T47D (cell line): ENCODE measurements at regions not wholly inside any gene's neighbourhood (a gene's known extent, or its start where the extent isn't known, plus 50 kb on each side); places are given as distances from the start of the nearest gene placed in this dataset.
A peak's percentile ranks its signal among the peaks of the same experiment; 100 is the strongest.
"Not testable (repeated sequence)": the region's sequence is repeated elsewhere in the genome, so short reads cannot be mapped to it uniquely, and the experiment has no call there.

Experiments
- DNase-seq, 2 experiments: peaks; one replicate each; pipeline versions ENCODE4 v3.0.0 to v3.0.0-alpha.2; 2011 to 2012; ENCODE audit warnings: low read depth in 1 of 2, low spot score in 1 of 2
- JUND ChIP-seq: IDR thresholded peaks from 2 replicates; pipeline ENCODE4 v1.6.1; 2012; ENCODE audit warnings: low read depth
- in situ Hi-C: cut with HindIII; loops from 2 replicates; pipeline ENCODE4 v1.10.0; 2016; ENCODE audit warnings: low sequenced_read_pairs, low pct_unique_long_range_greater_than_20kb

DNA sequence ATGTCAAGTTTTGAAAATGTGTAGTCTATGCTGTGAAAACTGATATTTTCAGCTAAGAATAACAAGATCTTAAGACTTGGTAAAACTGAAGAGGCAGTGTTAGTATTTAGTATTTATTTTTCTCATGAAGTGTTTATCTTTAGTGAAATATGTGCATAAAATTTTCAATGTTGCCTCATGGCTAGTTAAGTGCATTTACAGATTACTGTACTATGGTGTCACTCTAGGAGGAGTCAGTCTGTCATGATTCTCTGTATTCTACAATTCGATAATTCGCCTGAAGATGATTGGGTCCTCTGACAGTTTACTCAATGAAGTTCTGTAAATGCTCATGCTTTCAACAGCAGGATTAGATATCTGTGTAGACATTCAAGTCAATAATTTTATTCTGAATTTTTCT lies 488.1 kb upstream of the GRM3 start:
- in situ Hi-C loops, result no loop called here
- TF ChIP-seq JUND, result no peak
- no peak for DNase-seq

DNA sequence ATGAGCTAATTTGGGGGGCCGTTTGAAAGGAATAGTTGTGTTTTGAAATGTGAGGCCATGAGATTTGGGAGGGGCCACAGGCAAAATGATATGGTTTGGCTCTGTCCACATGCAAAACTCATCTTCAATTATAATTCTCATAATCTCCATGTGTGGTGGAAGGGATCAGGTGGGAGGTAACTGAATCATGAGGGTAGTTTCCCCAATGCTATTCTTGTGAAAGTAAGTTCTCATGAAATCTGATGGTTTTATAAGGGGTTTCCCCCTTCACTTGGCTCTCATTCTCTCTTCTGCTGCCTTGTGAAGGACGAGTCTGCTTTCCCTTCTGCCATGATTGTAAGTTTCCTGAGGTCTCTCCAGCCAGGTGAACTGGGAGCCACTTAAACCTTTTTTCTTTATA lies 490.8 kb upstream of the GRM3 start:
- TF ChIP-seq JUND, result no peak
- in situ Hi-C loops, result no loop called here
- DNase-seq, result no peak

DNA sequence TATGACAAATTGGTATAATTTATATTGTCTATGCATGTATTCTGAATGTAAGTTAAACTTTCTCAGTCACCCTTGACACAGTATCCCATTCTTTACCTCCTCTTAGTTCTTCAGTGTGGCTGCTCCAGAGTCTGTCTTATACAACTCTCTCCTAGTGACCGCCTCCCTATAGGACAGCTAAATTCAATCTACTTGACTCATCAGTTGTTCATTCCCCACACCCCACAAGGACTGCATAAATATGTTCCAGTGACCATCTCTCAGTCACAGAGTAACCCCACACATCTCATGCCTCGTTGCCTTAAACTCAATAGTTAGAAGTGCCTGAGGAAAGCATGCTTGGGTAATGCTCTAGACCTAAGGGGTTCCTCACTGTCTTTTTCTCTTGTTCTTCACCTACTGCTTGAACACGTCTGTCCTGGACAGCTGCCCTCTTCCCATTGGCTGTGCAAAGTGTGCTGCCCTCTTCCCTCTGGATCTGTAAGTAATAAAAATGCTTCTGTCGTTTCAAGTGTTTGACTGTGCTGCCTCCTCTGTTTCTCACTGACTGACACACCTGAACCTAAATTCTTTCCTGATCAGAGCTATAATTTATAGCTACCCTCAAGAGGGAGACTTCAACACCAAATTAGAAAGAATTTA lies 494.6 kb upstream of the GRM3 start:
- in situ Hi-C loops, result no loop called here
- peak in 1 of 2 experiments; percentile 47 for DNase-seq
- no peak for TF ChIP-seq JUND

DNA sequence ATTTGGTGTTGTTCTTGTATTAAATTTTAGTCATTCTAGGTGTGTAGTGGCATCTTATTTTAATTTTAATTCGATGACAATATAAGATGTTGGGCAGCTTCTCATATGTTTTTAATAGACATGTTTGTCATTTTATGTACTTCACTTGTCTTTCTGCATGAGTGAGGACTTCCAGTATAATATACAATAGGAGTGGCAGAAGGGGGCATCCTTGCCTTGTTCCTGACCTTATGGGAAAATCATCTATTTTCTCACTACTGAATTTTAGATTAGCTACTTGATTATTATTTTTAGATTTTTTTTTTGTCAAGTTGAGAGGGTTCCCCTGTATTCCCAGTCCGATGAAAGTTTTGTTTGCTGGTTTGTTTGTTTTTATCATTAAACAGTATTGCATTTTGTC lies 495.2 kb upstream of the GRM3 start:
- in situ Hi-C loops, result no loop called here
- TF ChIP-seq JUND, result no peak
- DNase-seq, result no peak

DNA sequence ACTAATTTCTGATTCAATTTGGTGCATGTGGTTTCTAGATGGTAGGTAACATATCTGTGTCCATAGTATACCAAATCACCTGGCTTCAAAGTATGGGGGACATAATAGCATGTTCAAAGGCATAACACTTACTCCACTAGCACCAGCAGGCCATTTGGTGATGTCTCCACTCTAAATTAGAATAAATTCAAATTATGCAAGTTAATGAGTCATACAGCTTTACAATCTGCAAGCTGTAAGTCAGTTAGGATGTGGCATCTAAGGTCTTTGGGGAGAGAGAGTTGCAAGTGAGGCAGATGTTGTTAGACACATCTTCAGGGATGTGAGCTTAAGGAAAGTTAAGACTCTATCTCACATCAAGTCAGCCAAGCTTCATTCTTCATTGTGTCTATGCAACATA lies 506.4 kb upstream of the GRM3 start:
- no peak for TF ChIP-seq JUND
- in situ Hi-C loops, result no loop called here
- DNase-seq, result no peak

DNA sequence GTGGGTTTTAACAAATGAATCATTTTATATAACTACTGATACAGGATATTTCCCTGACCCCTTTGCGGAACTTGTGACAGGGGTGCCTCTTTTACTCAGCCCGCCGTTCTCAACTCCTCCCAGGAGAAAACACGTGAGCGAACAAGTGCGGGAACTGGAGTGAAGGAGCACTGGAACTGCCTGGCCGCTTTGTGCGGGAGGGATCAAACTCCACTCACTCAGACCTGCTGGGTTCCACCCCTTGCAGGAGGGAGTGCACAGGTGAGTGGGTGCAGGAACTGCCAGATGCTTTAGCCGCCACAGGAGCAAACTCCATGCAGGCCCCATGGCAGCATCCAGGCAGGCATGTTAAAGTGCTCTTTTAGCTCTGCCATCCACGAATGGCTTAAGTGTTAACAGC lies 513.4 kb upstream of the GRM3 start:
- in situ Hi-C loops, result no loop called here
- no peak for DNase-seq
- no peak for TF ChIP-seq JUND

DNA sequence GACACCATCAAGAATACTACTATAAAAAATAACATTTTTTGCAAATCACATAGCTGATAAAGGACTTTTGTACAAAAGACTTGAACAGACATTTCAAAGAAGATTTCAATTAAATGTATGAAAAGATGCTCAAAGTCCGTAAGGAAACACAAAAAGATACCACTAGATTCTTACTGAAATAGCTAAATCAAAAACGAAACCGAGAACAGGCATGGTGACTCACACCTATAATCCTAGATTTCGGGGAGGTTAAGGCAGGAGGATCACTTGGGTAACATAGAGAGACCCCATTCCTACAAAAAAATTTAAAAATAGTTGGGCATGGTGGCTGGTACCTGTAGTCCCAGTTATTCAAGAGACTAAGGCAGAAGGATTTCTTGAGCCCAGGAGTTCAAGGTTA lies 520.2 kb upstream of the GRM3 start:
- TF ChIP-seq JUND, result no peak
- in situ Hi-C loops, result no loop called here

DNA sequence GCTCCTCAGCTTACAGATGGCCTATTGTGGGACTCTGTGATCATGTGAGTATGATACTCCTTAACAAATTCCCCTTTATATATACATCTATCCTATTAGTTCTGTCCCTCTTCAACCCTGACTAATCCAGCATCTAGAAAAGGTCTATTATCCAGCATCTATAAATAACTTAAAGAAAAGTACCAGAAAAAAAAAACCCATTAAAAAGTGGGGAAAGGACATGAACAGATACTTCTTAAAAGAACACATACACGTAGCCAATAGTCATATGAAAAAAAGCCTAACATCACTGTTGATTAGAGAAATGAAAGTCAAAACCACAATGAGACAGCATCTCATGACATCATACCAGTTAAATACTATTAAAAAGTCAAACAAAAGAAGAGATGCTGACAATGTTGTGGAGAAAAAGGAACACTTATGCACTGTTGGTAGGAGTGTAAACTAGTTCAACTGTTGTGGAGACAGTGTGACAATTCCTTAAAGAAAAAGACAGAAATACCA lies 549.5 kb upstream of the GRM3 start:
- no peak for DNase-seq
- in situ Hi-C loops, result no loop called here
- TF ChIP-seq JUND, result no peak

More for the DNA sequence above, 520.2 kb upstream of the GRM3 start:
- no peak for DNase-seq

DNA sequence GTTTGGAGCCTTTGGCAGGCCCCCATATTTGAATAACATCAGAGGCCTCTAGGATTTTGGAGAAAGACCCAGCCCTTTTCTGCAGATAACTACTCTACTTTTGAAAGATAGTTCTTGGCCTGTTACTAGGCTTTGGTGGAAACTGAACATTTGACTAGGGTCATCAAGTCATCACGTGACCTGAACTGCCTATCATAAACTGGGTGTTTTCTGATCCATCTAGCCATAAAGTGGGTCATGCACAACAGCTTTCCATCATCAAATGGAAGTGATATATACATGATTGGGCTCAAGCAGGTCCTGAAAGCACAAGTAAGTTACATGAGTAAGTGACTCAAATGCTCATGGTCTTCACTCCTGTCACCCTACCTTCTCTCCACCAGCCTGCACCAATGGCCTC lies 552.3 kb upstream of the GRM3 start:
- in situ Hi-C loops, result no loop called here
- no peak for TF ChIP-seq JUND

DNA sequence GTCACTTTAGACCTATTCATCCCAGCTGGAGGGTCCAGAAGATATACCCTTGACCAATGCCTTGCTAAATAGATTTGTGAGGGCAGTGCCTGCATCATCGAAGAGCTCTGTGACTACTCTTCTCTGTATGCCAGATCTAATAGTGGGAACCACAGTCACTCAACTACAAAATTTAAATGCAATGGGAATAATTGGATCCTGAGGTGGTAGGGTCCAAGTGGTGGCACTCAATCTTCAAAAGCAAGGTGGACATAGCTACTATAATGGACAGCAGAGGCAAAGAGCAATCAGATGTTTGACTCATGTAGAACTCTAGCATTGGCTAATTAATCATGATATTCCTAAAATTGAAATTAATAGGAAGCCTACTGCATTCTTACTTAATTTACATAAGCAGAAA lies 554.3 kb upstream of the GRM3 start:
- no peak for DNase-seq
- TF ChIP-seq JUND, result no peak
- in situ Hi-C loops, result no loop called here

More for the DNA sequence above, 552.3 kb upstream of the GRM3 start:
- no peak for DNase-seq

DNA sequence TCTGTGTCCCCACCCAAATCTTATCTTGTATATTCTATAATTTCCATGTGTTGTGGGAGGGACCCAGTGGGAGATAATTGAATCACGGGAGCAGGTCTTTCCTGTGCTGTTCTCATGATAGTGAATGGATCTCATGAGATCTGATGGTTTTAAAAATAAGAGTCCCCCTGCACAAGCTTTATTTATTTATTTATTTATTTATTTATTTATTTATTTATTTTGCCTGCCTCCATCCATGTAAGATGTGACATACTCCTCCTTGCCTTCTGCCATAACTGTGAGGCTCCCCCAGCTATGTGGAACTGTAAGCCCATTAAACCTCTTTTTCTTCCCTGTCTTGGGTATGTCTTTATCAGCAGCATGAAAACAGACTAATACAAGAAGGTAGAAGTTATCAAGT lies 579.1 kb upstream of the GRM3 start:
- in situ Hi-C loops, DNase-seq: not testable (repeated sequence)

DNA sequence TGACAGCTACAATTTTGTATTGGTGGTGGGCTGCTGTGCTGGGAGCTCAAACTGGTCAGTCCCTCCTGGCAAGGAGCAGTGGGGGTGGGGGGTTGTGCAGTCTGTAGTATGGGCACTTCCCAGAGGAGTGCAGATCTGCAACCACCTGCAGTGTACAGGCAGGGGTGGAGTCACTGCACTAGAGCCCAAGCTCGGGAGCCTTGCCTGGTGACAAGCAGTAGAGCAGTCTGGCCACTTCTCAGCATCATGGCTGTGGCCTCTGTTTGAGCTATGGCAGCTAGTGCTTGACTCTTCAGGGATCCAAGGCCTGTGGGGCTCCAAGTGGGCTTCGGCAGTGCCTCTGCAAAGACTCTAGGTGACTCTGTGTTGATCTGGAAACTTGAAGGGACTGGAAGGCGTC lies 585.1 kb upstream of the GRM3 start:
- no peak for DNase-seq
- no peak for TF ChIP-seq JUND
- in situ Hi-C loops, result no loop called here

DNA sequence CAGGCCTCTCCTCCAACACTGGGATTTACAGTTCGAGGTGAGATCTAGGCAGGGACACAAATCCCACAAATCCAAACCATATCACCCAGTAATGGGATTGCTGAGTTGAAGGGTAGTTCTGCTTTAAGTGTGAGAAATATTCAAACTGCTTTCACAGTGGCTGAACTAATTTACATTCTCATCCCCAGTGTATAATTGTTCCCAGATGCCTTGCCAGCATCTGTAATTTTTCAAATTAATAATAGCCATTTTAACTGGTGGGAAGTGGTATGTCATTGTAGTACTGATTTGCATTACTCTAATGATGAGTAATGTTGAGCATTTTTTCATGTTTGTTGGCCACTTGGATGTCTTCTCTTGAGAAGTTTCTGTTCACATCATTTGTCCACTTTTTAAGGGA lies 592.8 kb upstream of the GRM3 start:
- no peak for DNase-seq
- TF ChIP-seq JUND, result no peak
- in situ Hi-C loops, result no loop called here

DNA sequence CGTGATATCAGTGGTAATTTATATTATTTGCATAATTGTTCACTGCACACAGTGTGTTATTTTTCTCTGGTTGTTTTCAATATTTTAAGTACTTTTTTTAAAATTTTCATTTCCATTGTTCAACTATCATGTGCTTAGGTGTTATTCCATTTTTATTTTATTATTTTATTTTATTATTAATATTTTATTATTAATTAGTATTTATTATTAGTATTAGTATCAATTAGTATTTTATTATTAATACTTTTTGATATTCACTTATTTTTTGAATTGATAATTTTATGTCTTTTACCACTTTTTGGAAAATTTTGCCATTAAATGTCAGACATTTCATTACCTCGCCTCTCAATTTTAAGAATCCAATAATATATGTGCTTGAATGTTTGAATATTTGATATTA lies 593.8 kb upstream of the GRM3 start:
- in situ Hi-C loops, result no loop called here
- no peak for DNase-seq
- no peak for TF ChIP-seq JUND

DNA sequence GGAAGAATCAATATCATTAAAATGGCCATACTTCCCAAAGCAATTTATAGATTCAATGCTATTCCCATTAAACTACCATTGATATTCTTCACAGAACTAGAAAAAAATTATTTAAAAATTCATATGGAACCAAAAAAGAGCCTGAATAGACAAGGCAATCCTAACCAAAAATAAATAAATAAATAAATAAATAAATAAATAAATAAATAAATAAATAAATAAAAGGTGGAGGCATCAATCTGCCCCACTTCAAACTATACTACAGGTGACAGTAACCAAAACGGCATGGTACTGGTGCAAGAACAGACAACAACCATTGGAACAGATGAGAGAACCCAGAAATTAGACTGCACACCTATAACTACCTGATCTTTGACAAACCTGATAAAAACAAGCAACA lies 598.5 kb upstream of the GRM3 start:
- in situ Hi-C loops, DNase-seq: not testable (repeated sequence)
